Heart left ventricle (tissue), 16 donors: ENCODE measurements at regions not wholly inside any gene's neighbourhood (a gene's known extent, or its start where the extent isn't known, plus 50 kb on each side); places are given as distances from the start of the nearest gene placed in this dataset.

ENCODE experiments used
- ATAC-seq, 4 donors: fragments of 200-7000 bp; cut with Tn5 transposase; one replicate each; pipeline ENCODE4 v1.9.1; 2020 to 2022; ENCODE audit warnings: moderate library complexity in 4 of 4, mild to moderate bottlenecking in 3 of 4, moderate number of reproducible peaks in 1 of 4
- DNase-seq, 5 donors: peaks; one replicate each; pipeline ENCODE4 v3.0.0-alpha.2; 2020
- H3K27ac ChIP-seq, 12 donors: fragments of 200-600 bp; sonication (generic) in 4 of 12; one replicate each; pipeline versions ENCODE4 v1.5.0 to v1.8.0; 2016 to 2022; ENCODE audit warnings: mild to moderate bottlenecking in 2 of 12
- H3K27me3 ChIP-seq, 9 donors: fragments of 200-600 bp; sonication (generic) in 2 of 9; one replicate each; pipeline versions ENCODE4 v1.5.1 to v1.8.0; 2016 to 2022; ENCODE audit warnings: mild to moderate bottlenecking in 3 of 9
- H3K36me3 ChIP-seq, 9 donors: fragments of 200-600 bp; sonication (generic) in 2 of 9; one replicate each; pipeline versions ENCODE4 v1.5.0 to v1.8.0; 2018 to 2022; ENCODE audit warnings: mild to moderate bottlenecking in 2 of 9
- H3K4me1 ChIP-seq, 12 donors: fragments of 200-600 bp; sonication (generic) in 4 of 12; one replicate each; pipeline versions ENCODE4 v1.5.0 to v1.8.0; 2016 to 2022; ENCODE audit warnings: mild to moderate bottlenecking in 3 of 12
- H3K4me3 ChIP-seq, 12 donors: fragments of 200-600 bp; sonication (generic) in 4 of 12; one replicate each; pipeline versions ENCODE4 v1.5.0 to v1.8.0; 2017 to 2022; ENCODE audit warnings: mild to moderate bottlenecking in 9 of 12, moderate library complexity in 4 of 12
- H3K9me3 ChIP-seq, 12 donors: fragments of 200-600 bp; sonication (generic) in 4 of 12; one replicate each; pipeline versions ENCODE4 v1.5.0 to v1.8.0; 2016 to 2022; ENCODE audit warnings: mild to moderate bottlenecking in 1 of 12
- CTCF ChIP-seq, 12 donors: fragments of 200-600 bp; sonication (generic) in 4 of 12; IDR thresholded peaks; one replicate each; pipeline versions ENCODE4 v1.5.0 to v1.8.0; 2018 to 2022; ENCODE audit warnings: antibody characterized with exemption in 12 of 12, mild to moderate bottlenecking in 5 of 12
- POLR2A ChIP-seq, 2 donors: fragments of 450-650 bp; IDR thresholded peaks; one replicate each; pipeline ENCODE4 v1.6.1; 2017; ENCODE audit warnings: antibody characterized with exemption in 2 of 2, mild to moderate bottlenecking in 2 of 2, moderate library complexity in 2 of 2
- WGBS, 4 donors: extraction: QIAGEN DNeasy Blood & Tissue Kit in 2 of 4; methylation state at CpG; one replicate each; pipeline versions ENCODE4 v1.1.5 to v1.1.7; 2013 to 2018; 5-methylcytosine and 5-hydroxymethylcytosine counted together
- intact Hi-C, 10 donors: fragments of 100-400 bp; cut with DNase I; formaldehyde crosslinking; loops; one replicate each; pipeline versions ENCODE4 v1.11.1 to v1.14.2; 2022
- donor health status: ischemic (EF 13 %, LVEDD 7.1; RV severe dilation, severe dysfunction).
- donor health status: healthy with polysubstance abuse.
- donor health status: DM: no; HTN: yes; CAD: no.
- donor health status: DM: no; HTN: no; CAD: no.
- donor health status: ischemic (EF 25% LVEDD 6.9; RV normal size, moderate dysfunction).
- donor health status: ischemic (EF 25% LVEDD 5.7; RV mildly dilated, moderate dysfunction).
- donor health status: healthy.
- donor health status: DM: yes; HTN: yes; CAD: no.
- donor health status: ischemic (EF 35%, LVEDD 5.7; RV mildly dilated, moderate dysfunction).
- donor health status: nonischemic (EF 11% LVEDD 7.7; RV severe dilation, severe dysfunction).
- donor health status: DM: yes; HTN: yes; CAD: no.
- donor health status: PGD.
- donor health status: ischemic (EF 29% LVEDD 5.4; RV normal size, mild dysfunction).
- donor health status: nonischemic (EF 23%, LVEDD 6.1; RV moderate dilation, normal function).

- Histone ChIP-seq H3K4me1 (no peaks in the 10 kb centered on the region), H3K36me3 (no peaks in the 10 kb centered on the region), H3K9me3 (no peaks in the 10 kb centered on the region), H3K27ac (no peak overlapping the region), H3K27me3 (peaks cover 0 to 9% (median 0%) of the 10 kb centered on the region in 9 donors), H3K4me3 (no peak overlapping the region)
- TF ChIP-seq POLR2A (IDR thresholded peaks at IDR 0.05), result no peak
- TF ChIP-seq CTCF (IDR thresholded peaks at IDR 0.05), result no peak
- ATAC-seq, result no peak
- intact Hi-C loops, result no loop called here
- no peak for DNase-seq
Measured at GRCh38 chr5:87746341-87746740, 333.6 kb upstream of the CCNH start.

- intact Hi-C loops, result no loop called here
- no peaks in the 10 kb centered on the region for H3K9me3 ChIP-seq
- no peak overlapping the region for H3K4me3 ChIP-seq
- ATAC-seq (no peak), DNase-seq (no peak)
- H3K27me3 ChIP-seq, result no peaks in the 10 kb centered on the region
- no peak for TF ChIP-seq POLR2A (IDR thresholded peaks at IDR 0.05)
- TF ChIP-seq CTCF (IDR thresholded peaks at IDR 0.05), result no peak
- H3K27ac ChIP-seq, result no peak overlapping the region
- 29 to 36% (median 31%) methylated on average over 2 of the region's 2 CpGs for WGBS, 4 donors
- H3K4me1 ChIP-seq, result no peaks in the 10 kb centered on the region
- no peaks in the 10 kb centered on the region for H3K36me3 ChIP-seq
Measured at GRCh38 chr5:87741881-87742280, 329.2 kb upstream of the CCNH start.

GRCh38 chr5:87735923-87736322, 323.2 kb upstream of the CCNH start:
- intact Hi-C loops, result no loop called here
- no peak for ATAC-seq
- Histone ChIP-seq H3K36me3 (no peaks in the 10 kb centered on the region), H3K4me3 (no peak overlapping the region), H3K27ac (no peak overlapping the region), H3K9me3 (no peaks in the 10 kb centered on the region), H3K4me1 (no peaks in the 10 kb centered on the region), H3K27me3 (no peaks in the 10 kb centered on the region)
- 94 to 99% (median 96%) methylated on average over 1 of the region's 1 CpG for WGBS, 4 donors
- TF ChIP-seq POLR2A (IDR thresholded peaks at IDR 0.05) (no peak), CTCF (IDR thresholded peaks at IDR 0.05) (no peak)
- DNase-seq, result no peak

GRCh38 chr5:87733897-87734296, 321.2 kb upstream of the CCNH start:
- H3K36me3 ChIP-seq, result no peaks in the 10 kb centered on the region
- H3K4me3 ChIP-seq, result no peak overlapping the region
- WGBS, 4 donors, result 34 to 47% (median 42%) methylated on average over 3 of the region's 3 CpGs
- H3K4me1 ChIP-seq, result no peaks in the 10 kb centered on the region
- no peaks in the 10 kb centered on the region for H3K27me3 ChIP-seq
- intact Hi-C loops, result no loop called here
- DNase-seq, result no peak
- ATAC-seq, result no peak
- no peak overlapping the region for H3K27ac ChIP-seq
- TF ChIP-seq CTCF (IDR thresholded peaks at IDR 0.05) (no peak), POLR2A (IDR thresholded peaks at IDR 0.05) (no peak)
- H3K9me3 ChIP-seq, result no peaks in the 10 kb centered on the region
